Activated B cell treated with CpG ODN at 0.5 μM for 24 hours (primary cell): ENCODE measurements at regions not wholly inside any gene's neighbourhood (a gene's known extent, or its start where the extent isn't known, plus 50 kb on each side); places are given as distances from the start of the nearest gene placed in this dataset.

ENCODE experiments used
- ATAC-seq: fragments of 200-7000 bp; cut with Tn5 transposase; one replicate; pipeline ENCODE4 v1.10.0; 2021; ENCODE audit warnings: low read depth, mild to moderate bottlenecking, moderate library complexity
- CTCF ChIA-PET: fragments of 350-600 bp; sonication (Branson Sonifier 250); formaldehyde crosslinking; loops from one replicate; lab custom pipeline; 2021; ENCODE audit warnings: antibody characterized with exemption; lab: Charles Lee
- POLR2A ChIA-PET: fragments of 350-600 bp; sonication (Branson Sonifier 250); formaldehyde crosslinking; loops from one replicate; lab custom pipeline; 2021; ENCODE audit warnings: antibody characterized with exemption; lab: Charles Lee
- DNase-seq: peaks from one replicate; pipeline ENCODE4 v3.0.0; 2022
- H3K27ac Mint-ChIP-seq: one replicate; pipeline ENCODE4 v1.8.0; 2020; ENCODE audit warnings: mixed read lengths
- H3K27me3 Mint-ChIP-seq: one replicate; pipeline ENCODE4 v1.8.0; 2021; ENCODE audit warnings: mixed read lengths
- H3K36me3 Mint-ChIP-seq: one replicate; pipeline ENCODE4 v1.8.0; 2021; ENCODE audit warnings: low read depth, mixed read lengths
- H3K4me1 Mint-ChIP-seq: one replicate; pipeline ENCODE4 v1.8.0; 2021; ENCODE audit warnings: mixed read lengths
- H3K4me3 Mint-ChIP-seq: one replicate; pipeline ENCODE4 v1.8.0; 2020; ENCODE audit warnings: mild to moderate bottlenecking, mixed read lengths
- H3K9me3 Mint-ChIP-seq: one replicate; pipeline ENCODE4 v1.8.0; 2020; ENCODE audit warnings: mixed read lengths
- intact Hi-C: fragments of 100-400 bp; cut with micrococcal nuclease; formaldehyde crosslinking; loops from one replicate; pipeline ENCODE4 v1.15.1; 2024
- TF ChIP-seq, protein P1 (sequence below): fragments of 200-600 bp; IDR thresholded peaks from one replicate; pipeline ENCODE4 v1.8.0; 2022; ENCODE audit warnings: antibody characterized with exemption, mild to moderate bottlenecking

DNA sequence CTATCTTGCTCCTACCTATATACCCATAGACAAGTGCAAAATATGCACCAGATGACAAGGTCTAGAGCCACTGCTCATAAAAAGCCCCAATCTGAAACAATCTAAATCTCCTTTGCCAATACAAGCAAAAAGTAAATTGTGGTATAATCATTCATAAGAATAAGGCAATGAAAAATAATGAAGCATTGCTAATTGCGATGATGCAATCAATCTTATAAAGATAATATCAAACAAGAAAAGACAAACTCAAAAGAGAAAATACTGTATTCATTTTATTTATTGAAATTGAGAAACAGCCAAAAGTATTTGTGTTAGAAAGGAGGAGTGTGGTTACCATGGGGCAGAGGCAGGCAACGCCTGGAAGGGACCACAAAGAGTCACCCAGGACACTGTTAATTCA, 175.9 kb upstream of the GYPC start:
- Mint-ChIP-seq H3K9me3 (no peaks in the 10 kb centered on the region), H3K27ac (no peak overlapping the region), H3K36me3 (no peaks in the 10 kb centered on the region), H3K27me3 (no peaks in the 10 kb centered on the region), H3K4me3 (no peak overlapping the region), H3K4me1 (no peaks in the 10 kb centered on the region)
- TF ChIP-seq, protein P1, sequence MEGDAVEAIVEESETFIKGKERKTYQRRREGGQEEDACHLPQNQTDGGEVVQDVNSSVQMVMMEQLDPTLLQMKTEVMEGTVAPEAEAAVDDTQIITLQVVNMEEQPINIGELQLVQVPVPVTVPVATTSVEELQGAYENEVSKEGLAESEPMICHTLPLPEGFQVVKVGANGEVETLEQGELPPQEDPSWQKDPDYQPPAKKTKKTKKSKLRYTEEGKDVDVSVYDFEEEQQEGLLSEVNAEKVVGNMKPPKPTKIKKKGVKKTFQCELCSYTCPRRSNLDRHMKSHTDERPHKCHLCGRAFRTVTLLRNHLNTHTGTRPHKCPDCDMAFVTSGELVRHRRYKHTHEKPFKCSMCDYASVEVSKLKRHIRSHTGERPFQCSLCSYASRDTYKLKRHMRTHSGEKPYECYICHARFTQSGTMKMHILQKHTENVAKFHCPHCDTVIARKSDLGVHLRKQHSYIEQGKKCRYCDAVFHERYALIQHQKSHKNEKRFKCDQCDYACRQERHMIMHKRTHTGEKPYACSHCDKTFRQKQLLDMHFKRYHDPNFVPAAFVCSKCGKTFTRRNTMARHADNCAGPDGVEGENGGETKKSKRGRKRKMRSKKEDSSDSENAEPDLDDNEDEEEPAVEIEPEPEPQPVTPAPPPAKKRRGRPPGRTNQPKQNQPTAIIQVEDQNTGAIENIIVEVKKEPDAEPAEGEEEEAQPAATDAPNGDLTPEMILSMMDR: no peak
- ChIA-PET POLR2A (interaction anchor here (0.5 kb wide), 1 partner anchor 11 kb away, joined by 7 read pairs; no protein-coding TSS in a partner anchor), CTCF (no interaction called here)
- ATAC-seq: no peak
- no peak for DNase-seq
- intact Hi-C loops: no loop called here

DNA sequence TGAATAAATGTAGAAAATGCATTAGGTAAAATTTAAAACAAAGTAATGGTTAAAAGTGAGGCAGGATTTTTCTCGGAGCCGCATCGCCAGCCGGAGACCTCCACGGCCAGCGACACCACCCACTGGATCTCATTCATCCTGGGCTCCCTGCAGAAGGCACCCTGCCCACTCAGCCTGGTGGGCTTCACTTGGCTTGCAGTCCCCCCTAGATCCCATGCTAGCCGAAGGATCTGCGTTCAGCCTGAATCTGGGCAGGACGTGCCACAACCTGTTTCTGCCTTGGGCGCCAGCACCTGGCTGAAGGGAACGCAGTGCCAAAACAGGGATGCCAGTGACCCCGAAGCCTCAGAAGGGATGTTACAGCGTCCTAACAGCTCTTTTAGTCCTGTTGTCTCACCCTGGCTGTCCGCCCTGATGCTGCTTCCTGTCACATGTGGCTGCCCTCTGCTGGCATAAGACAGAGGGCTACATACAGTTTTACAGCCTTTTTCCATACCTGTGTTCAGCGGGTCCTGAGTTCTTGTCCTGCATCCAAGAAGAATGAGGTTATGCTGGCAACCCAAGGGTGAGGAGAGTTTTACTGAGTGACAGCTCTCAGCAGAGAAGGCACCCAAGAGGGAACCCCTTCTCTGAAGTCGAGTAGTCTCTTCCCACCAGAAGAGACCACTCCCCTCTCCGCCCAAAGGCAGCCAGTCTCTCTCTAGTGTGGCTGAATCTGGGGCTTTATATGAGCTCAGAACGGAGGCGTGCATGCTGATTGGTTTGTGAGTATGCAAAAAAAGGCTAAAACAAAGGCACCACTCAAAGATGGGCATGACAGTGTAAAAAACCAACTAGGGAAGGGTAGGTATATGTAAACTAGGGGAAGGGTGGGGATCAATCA, 173.1 kb upstream of the GYPC start:
- no peaks in the 10 kb centered on the region for H3K9me3 Mint-ChIP-seq
- H3K4me1 Mint-ChIP-seq: no peaks in the 10 kb centered on the region
- TF ChIP-seq, protein P1: no peak
- no peak overlapping the region for H3K4me3 Mint-ChIP-seq
- CTCF ChIA-PET: no interaction called here
- no peak for ATAC-seq
- H3K36me3 Mint-ChIP-seq: no peaks in the 10 kb centered on the region
- intact Hi-C loops: no loop called here
- DNase-seq: no peak
- H3K27ac Mint-ChIP-seq: no peak overlapping the region
- H3K27me3 Mint-ChIP-seq: peaks cover 3% of the 10 kb centered on the region
- POLR2A ChIA-PET: no interaction called here

DNA sequence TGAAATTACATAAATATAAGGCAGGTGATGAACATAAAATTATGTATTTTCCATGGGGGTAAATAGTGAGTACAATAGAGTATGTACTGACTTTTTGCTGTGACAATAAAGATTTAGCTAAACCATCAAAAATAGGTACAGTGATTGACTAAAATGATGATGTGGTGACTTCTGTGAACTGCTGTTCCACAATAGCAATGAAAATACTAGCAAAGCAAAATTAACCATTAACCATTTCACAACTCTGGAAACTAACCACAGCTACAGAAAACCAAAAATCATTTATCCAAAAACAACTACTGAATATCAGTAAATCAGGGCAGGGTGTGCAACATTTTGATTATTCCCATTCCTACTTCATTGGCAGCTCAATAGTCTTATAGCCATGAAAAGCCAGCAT, 161.4 kb upstream of the GYPC start:
- H3K27me3 Mint-ChIP-seq: peaks cover 2% of the 10 kb centered on the region
- POLR2A ChIA-PET: no interaction called here
- H3K4me3 Mint-ChIP-seq: no peak overlapping the region
- H3K27ac Mint-ChIP-seq: no peak overlapping the region
- intact Hi-C loops: no loop called here
- no peak for ATAC-seq
- H3K4me1 Mint-ChIP-seq: no peaks in the 10 kb centered on the region
- H3K36me3 Mint-ChIP-seq: no peaks in the 10 kb centered on the region
- CTCF ChIA-PET: no interaction called here
- TF ChIP-seq, protein P1: no peak
- H3K9me3 Mint-ChIP-seq: peaks cover 10% of the 10 kb centered on the region
- DNase-seq: no peak

DNA sequence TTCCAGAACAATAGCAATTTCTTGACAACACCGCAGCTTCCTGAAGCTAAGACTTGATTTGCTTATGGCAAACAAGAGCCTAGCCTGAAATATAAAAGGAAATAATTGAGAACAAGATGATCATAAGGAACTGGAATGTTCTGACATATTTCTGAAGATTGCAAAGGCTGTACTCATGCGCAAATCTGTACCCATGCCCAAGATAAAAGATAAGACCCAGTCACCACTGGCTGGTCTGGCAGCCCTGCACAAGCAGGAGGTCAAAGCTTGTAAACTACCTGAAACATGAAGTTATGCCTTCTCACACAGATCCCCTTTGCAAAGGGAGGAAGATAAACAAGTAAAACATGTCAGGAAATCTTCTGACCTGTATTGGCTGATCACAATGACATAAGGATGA, 160.8 kb upstream of the GYPC start:
- Mint-ChIP-seq H3K27ac (no peak overlapping the region), H3K9me3 (peaks cover 10% of the 10 kb centered on the region), H3K4me1 (no peaks in the 10 kb centered on the region), H3K27me3 (peaks cover 2% of the 10 kb centered on the region), H3K36me3 (no peaks in the 10 kb centered on the region), H3K4me3 (no peak overlapping the region)
- ChIA-PET CTCF (no interaction called here), POLR2A (no interaction called here)
- TF ChIP-seq, protein P1: no peak
- intact Hi-C loops: no loop called here
- ATAC-seq: no peak
- no peak for DNase-seq

DNA sequence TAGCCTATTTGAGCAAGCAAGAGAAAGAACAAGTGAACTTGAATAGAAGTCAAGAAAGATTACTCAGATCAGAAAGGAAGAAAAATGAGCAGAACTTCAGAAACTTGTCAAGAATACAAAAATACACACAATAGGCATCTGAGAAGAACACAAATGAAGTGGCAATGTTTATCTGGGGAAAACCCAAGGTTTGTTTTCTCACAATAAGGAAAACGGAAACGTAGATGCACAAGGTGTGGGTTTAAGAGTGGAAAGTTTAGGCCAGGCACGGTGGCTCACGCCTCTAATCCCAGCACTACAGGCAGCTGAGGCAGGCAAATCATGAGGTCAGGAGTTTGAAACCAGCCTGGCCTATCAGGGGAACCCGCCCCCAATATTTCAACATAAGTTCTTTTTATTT, 159.5 kb upstream of the GYPC start:
- Mint-ChIP-seq H3K36me3 (no peaks in the 10 kb centered on the region), H3K4me1 (no peaks in the 10 kb centered on the region)

More for the DNA sequence above, 159.5 kb upstream of the GYPC start:
- ATAC-seq (no peak), DNase-seq (no peak)
- CTCF ChIA-PET: no interaction called here
- Mint-ChIP-seq H3K27ac (no peak overlapping the region), H3K9me3 (peaks cover 10% of the 10 kb centered on the region), H3K4me3 (no peak overlapping the region), H3K27me3 (peaks cover 2% of the 10 kb centered on the region)
- intact Hi-C loops: no loop called here
- POLR2A ChIA-PET: no interaction called here
- TF ChIP-seq, protein P1: no peak
